Activated CD8-positive, alpha-beta memory T cell treated with anti-CD3 and anti-CD28 coated beads, Interleukin-2, amount 50 U/mL, for 24 hours (primary cell): ENCODE measurements at regions not wholly inside any gene's neighbourhood (a gene's known extent, or its start where the extent isn't known, plus 50 kb on each side); places are given as distances from the start of the nearest gene placed in this dataset.
"Not testable (repeated sequence)": the region's sequence is repeated elsewhere in the genome, so short reads cannot be mapped to it uniquely, and the experiment has no call there.

Source experiments
- DNase-seq: peaks from one replicate; pipeline ENCODE4 v3.0.0-alpha.2; 2020; ENCODE audit errors: extremely low read depth

DNA sequence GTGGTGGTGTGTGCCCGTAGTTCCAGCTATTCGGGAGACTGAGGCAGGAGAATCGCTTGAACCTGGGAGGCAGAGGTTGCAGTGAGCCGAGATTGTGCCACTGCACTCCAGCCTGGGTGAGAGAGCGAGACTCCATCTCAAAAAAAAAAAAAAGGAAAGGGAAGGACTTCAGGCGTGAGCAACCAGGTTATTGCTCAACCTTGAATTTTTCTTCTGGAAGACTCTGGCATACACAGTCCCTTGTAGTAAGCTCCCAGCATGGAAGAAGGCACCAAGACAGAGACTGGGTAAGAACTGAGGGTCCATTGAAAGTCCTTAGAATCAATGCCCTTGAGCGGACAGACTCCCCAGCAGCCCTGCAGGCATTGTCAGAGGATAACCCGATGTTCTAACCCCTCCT, 75.0 kb downstream of the C9orf50 start:
- not testable (repeated sequence) for DNase-seq

DNA sequence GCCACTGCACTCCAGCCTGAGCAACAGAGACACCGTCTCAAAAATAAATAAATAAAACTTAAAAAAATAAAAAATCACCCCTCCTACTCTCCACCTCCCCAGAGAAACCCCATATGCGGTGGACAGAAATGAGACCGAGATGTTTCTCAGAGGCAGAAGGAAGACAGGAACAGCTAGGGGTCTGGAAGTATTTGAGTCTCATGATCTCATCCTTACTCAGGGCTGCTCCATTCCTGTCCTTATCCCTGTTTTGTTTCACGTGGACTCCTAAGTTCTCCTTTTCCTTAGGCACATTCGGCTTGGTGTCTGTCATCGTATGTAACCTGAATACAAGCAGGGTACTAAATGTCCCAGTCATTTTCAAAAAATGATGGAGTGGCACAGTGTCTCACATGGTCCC, 76.1 kb downstream of the C9orf50 start:
- no peak for DNase-seq

DNA sequence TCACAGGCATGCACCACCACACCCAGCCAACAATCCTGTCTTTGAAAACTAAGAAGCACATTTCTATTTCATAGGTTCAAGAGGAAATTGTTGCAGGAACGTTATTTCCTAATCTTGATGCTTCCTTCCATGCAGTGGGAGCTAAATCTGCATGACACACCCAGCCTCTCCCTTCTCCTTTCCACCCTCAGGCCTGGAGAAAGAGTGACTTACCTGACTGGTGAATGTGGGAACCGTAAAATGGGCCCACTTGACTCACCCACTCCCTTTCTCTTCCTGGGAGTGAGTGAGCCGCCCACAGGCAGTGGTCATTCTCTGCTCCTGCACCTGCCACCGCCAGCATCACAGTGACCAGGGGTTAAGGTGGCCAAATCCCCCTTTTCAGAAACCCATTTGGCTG, 78.2 kb downstream of the C9orf50 start:
- DNase-seq, result no peak

DNA sequence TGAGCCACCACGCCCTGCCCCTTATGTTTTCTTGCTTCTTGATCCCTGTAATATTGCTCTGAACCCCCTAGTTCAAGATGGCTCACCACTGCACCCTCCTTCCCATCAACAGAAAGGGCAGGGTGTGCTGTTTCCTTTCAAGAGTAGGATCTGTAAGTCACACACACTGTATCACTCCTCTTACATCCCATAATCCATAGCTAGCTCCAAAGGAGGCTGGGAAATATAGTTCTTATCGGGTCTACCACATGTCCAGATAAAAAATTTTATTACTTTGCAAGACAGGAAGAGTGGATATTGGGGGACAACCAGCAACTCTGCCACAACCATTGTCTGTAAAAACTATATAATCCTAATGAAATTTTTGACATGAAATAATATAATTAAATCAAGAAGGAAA, 79.6 kb downstream of the C9orf50 start:
- DNase-seq, result no peak

DNA sequence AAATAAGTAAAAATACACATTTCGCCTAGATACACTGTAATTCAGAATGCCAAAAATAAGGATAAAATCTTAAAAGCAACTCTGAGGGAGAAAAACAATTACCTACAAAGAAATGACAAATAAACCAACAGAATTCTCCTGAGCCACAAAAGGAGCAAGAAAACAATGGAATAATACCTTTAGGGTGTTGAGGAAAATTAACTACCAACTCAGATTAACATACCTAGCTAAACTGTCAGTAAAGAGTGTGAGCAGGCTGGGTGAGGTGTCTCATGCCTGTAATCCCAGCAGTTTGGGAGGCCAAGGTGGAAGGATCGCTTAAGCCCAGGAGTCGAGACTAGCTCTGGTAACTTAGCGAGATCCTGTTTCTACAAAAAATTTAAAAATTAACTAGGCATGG, 81.5 kb downstream of the C9orf50 start:
- no peak for DNase-seq

DNA sequence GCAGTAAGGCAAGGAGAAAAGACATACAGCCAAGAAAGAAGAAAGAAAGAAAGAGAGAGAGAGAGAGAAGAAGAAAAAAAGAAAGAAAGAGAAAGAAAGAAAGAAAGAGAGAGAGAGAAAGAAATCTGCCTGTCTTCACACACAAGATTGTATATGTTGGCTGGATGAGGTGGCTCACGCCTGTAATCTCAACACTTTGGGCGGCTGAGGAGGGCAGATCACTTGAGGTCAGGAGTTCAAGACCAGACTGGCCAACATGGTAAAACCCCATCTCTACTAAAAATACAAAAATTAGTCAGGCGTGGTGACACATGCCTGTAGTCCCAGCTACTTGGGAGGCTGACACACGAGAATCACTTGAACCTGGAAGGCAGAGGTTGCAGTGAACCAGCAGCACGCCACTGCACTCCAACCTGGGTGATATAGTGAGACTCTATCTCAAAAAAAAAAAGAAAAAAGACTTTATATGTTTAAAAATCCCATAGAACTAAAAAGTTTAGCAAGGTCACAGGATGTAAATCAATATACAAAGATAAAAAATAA, 89.0 kb downstream of the C9orf50 start:
- DNase-seq, result not testable (repeated sequence)

DNA sequence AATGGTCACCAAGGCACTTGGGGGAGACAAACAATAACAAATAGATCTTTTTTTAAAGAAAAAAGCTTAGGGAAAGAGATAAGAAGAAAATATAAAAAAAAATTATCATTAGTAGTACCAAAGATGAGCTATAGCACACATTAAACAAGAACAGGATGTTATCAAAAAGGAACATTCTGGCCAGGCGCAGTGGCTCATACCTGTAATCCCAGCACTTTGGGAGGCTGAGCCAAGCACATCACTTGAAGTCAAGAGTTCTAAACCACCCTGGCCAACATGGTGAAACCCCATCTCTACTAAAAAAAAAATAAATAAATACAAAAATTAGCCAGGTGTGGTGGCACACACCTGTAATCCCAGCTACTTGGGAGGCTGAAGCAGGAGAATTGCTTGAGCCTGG, 92.9 kb downstream of the C9orf50 start:
- not testable (repeated sequence) for DNase-seq

DNA sequence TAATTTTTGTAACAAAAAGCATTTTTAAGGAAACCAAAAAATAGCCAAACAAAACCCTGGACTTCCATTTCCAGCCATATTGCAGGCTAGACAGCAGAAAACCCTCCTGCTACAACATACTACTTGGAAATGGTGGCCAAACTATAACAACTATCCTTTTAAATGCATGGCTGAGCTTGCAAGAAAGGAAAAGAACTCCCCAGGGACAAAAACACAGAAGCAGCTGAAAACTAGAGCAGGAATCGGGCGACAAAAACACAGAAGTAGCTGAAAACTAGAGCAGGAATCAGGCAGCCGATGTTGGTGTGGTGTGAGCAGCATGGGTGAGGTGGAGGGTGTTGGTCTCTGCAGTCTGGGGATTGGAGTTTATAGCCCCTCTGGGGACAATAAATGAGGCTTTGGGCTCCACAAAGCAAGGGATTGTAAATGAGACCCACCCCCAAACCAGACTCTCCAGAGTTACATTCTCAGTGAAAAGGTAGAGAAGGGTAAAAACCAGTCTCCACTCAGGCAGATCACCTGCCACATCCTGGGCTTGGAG, 95.2 kb downstream of the C9orf50 start:
- no peak for DNase-seq

DNA sequence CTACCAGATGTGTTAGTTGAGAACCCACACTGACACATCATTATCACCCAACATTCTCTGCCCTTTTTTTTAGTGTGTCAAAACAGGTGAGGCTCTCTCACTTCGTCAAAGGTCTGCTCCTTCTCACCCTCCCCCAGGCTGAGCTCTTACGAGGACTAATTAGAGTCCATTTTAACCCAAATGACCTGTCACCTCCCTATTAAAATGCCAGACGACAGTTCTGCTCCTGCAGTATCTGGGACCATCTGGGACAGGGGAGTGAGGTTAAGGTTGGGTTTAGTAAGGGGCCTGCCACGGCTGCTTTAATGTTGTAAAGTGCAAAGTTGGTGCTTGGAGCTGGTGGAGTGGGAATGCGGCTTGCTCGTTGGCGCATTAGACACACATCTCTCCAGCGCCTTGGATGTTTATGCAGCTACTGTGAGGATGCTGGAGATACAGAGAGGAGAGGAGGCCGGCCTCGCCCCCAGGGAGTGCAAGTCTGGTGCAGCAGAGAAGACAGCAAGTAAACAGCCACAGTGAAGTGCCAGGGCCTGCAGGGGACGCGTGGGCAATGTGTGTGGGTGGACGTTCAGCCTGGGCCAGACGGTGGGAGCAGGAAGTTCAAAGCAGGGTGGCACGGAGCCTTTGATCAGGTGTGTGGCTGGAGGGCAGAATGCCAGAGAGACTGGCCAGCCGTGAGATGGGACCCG, 96.2 kb downstream of the C9orf50 start:
- no peak for DNase-seq

DNA sequence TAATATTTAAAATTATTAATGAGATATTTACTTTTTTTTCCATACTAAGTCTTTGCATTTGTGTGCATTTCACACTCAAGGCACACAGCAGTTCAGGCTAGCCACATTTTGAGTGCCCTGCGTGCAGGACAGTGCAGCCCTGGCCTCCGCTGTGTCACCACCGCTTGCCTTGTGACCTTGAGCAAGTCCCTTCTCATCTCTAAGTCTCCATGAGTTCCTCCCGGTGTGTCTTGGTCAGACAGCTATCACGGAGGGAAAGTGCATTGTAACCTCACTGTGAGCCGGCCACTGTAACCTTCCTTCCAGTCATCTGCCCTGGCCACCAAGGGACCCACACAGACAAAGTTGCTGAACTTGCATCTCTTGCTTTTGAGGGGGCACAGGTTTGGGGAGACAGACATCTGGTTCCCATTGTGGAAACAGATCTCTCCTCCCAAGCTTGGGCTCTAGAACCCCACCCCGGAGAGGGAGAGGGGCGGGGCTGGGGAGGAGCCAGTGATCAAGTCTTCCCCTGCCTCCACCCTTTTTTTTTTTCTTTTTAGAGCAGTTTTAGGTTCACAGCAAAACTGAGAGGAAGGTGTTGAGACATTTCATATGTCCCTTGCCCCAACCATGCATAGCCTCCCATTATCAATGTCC, 96.8 kb downstream of the C9orf50 start:
- DNase-seq, result no peak

DNA sequence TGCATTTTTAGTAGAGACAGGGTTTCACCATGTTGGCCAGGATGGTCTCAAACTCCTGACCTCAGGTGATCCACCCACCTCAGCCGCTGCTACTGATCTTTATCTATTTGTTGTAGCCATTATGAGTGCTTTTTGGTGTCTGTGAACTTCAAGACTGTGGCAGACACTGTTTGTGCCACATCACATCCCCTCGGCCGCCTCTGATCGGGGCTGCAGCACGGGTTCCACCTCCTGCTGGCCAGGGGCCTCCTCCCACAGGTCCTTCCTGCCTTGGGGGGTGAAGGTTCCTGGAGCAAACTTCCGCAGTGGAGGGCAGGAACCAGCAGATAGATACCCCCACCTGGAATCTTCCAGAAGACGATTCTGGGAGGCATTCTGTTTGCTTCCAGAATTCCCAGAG, 98.5 kb downstream of the C9orf50 start:
- no peak for DNase-seq

DNA sequence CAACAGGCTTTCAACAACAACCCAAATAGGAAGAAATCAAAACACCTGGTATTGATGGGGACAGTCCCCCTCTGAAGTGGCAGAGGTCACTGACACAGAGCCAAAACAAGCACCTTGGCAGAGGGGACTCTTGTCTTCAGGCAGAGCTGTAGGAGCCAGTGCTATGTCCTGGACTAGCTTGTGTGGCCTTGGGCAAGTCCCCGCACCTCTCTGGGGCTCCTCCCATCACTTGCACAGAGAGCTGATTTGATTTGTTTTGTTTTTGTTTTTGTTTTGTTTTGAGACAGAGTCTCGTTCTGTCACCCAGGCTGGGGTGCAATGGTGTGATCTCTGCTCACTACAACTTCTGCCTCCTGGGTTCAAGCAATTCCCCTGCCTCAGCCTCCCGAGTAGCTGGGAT, 100.8 kb downstream of the C9orf50 start:
- no peak for DNase-seq

DNA sequence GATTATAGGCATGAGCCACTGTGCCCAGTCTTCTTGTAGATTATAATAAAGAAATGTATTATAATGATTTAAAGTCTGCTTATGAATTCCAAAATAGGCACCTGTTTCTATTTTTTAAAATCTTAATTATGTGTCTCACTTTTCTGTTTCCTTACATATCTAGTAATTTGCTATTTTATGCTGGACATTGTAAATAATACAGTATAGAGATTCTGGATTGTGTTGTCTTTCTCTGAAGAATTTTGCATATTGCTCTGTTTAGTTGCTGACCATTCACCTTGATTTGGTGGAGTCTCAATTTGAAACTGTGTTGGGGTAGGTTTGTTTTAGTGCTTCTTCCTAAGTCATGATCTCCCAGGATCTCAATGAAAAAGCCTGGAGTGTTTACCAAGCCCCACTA, 102.8 kb downstream of the C9orf50 start:
- DNase-seq, result no peak

DNA sequence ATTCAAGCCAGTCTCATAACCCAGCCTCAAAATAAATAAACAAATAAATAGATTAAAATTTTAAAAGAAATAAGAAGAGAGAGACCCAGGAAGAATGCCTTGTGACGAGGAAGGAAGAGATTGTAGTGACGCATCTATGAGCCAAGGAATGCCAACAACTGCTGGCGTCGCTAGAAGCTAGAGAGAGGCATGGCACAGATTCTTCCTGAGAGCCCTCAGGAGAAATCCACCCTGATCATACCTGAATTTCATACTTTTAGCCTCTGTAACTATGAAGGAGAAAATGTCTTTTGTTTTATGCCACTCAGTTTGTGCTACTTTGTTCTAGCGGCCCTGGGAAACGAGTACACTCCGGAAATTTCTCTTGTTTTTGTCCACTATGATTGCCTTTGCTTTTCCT, 103.9 kb downstream of the C9orf50 start:
- no peak for DNase-seq

DNA sequence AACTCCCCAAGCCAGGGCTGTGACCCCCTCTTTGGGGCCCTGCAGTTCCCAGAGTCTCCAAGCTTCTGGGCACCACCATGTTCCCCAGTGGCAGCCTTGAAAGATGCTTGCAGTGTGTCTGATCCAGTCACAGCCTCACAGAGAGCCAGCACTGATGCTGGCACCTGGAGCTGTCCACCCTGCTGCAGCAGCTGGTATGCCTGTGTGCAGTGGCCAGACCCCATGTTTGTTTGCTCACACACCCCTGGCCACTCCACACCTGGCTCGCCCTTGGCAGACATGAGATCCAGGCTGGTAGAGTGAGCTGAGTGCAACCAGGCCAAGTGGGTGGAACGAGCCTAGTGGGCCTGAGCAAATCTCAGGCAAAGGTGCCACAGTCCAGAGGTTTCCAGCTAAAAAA, 106.0 kb downstream of the C9orf50 start:
- no peak for DNase-seq

DNA sequence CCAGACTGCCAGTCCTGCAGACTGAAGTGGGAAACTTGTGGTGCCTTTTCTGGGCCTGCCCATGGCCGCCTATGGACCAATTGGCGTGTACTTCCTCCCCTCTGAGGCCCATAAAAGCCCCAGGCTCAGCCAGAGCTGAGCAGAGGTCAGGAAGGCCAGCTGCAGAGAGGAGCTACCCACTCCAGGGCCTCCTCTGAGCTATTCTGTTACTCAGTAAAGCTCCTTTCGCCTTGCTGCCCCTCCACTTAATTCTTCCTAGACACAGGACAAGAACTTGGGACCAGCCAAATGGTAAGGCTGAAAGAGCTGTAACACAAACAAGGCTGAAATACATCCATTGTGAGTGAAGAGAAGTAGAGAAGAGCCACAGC, 106.4 kb downstream of the C9orf50 start:
- DNase-seq, result no peak

DNA sequence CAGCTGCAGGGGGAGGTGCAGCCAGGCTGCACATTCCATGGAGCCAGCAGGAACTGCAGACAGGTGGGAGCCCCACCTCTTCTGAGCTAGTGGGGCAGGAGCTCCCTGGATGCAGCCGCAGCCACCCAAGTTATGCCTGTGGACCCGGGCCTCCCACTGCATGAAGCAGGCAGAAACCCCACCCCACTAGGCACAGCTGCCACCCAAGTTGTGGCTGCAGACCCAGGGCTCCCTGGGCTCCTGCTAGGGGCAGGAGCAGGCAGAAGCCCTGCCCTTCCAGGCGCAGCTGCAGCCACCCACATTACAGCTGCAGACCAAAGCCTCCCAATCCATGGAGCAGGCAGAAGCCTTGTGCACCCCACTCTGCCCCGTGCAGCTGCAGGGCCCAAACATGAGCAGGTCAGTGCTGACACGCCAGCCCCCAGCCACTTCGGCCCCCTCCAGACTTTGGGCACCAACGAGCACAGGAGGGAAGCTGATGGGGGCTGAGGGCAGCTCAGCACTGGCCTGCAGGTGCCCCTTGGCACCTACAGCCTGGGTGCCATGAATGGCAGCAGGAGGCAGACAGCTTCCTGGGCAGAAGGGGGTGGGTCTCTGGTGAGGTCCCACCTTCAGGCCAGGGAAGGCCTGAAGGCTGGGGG, 106.9 kb downstream of the C9orf50 start:
- no peak for DNase-seq

DNA sequence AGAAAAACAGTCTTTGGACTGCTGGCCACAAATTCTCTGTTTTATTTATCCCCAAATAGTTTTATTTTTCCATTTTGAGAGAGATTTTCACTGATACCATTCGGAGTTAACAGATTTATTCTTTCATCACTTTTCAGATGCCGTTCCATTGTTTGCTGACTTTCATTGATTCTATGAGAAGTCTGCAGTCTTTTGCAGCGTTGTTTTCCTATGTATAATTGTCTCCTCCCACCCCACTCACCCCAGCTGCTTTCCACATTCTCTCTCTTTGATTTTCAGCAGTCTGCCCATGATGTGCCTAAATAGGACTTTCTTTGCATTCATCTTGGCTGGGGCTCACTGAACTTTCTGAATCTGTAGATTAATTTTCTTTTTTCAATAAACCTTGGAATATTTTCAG, 107.6 kb downstream of the C9orf50 start:
- no peak for DNase-seq

DNA sequence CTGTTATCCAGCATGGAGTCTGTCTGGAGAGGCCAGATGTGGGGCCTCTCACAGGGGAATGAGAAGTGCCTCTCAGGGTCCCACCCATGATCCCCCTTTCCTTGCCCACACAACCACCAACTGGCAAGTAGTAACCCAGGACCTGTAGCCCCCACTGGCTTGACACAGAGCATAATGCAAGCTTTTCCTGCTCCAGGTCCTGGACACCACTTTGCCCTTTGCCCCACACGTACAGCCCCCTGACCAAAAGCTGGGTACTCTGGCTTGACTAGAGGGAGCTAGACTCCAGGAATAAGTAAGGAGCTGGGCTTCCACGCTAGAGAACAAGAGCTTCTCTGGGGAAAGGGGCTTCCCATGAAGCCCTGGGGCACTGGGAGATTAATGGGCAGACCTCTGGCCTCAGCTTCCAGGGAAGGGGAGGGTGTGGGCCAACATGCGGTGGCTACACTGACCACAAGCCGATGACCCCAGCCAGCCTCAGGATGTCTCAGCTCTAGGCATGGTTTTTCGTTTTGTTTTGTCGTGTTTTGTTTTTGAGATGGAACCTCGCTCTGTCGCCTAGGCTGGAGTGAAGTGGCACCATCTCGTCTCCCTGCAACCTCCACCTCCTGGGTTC, 109.5 kb downstream of the C9orf50 start:
- DNase-seq, result no peak

DNA sequence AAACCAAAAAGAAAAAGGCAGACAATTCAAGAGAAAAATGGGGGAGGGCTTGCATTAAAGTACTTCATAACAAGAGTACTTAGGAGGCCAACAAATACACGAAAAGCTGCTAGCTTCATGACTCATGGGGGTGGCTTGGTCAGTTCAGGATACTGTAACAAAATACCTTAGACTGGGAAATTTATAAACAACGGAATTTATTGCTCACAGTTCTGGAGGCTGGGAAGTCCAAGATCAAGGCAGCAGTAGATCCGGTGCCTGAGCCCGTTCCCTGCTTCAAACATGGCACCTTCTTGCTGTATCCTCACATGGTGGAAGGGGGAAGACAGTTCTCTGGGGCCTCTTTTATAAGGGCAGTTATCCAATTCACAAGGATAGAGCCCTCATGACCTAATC, 111.4 kb downstream of the C9orf50 start:
- no peak for DNase-seq

DNA sequence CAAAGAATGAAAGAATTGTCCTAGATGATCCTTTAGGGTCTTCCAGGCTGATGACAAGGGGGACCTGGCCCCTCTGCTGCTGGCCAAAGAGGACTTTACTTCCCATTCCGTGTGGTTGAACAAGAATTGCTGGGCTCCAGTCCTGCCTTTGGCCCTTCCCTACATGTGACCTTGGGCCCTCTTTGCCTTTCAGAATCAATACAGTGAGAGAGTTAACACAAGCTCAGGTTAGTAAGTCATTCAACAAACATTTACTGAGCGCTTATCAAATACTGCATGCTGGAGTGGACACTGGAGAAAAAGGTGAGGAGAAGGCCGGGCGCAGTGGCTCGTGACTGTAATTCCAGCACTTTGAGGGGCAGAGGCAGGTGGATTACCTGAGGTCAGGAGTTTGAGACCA, 113.1 kb downstream of the C9orf50 start:
- no peak for DNase-seq

DNA sequence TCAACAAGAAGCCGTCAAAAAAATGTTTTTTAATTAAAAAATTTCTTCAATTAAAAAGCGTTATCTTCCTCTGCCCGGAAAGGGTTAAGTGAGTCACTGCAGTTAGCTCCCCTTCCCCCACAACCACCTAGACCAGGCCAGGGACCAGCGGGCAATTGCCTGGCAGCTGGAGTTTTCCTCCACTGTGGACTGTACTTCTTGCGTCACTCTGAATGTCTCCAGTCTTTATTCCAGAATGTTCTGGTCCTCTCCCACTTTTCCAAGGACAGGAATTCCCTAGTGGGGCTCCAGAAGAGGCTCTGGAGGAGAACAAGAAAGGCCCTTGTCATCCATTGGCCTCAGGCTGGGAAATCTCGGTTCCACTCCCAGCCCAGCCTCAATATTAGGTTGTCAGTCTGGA, 114.0 kb downstream of the C9orf50 start:
- DNase-seq, result no peak
